HG03135 (cell line): ENCODE measurements at regions not wholly inside any gene's neighbourhood (a gene's known extent, or its start where the extent isn't known, plus 50 kb on each side); places are given as distances from the start of the nearest gene placed in this dataset.

Experiments
- ATAC-seq: cut with Tn5 transposase; IDR thresholded peaks from one replicate; pipeline ENCODE4 v1.9.1; 2021; ENCODE audit warnings: mild to moderate bottlenecking, moderate library complexity; ENCODE audit not compliant: unreplicated experiment

- ATAC-seq: no peak
Measured at GRCh38 chr4:161133586-161134276, 1030.1 kb downstream of the FSTL5 start.

GRCh38 chr4:161132715-161133425 is 1030.9 kb downstream of the FSTL5 start:
- peak; percentile 92 for ATAC-seq

- ATAC-seq: no peak
Measured at GRCh38 chr4:161121451-161121850, 1042.3 kb downstream of the FSTL5 start.

DNA sequence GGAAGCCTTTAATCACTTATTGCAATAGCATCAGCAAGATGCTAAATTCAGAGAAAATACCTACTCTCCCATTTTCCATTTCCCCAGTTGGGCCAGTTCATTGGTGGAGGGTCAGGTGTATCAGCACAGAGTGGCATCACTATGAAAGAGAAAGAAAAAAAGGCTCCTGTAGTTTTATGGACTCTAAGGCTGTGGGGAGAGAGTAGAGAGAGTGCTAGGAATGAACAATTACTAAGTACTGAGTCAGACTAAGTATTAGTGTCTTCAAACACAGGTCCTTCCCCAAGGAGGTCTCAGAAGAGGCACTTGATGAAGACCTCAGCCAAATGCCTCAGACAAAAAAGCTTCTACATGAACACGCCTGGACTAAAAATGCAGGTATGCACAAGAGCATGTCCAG is 1061.9 kb downstream of the FSTL5 start:
- no peak for ATAC-seq

GRCh38 chr4:161097821-161098220 is 1066.0 kb downstream of the FSTL5 start:
- ATAC-seq: no peak

DNA sequence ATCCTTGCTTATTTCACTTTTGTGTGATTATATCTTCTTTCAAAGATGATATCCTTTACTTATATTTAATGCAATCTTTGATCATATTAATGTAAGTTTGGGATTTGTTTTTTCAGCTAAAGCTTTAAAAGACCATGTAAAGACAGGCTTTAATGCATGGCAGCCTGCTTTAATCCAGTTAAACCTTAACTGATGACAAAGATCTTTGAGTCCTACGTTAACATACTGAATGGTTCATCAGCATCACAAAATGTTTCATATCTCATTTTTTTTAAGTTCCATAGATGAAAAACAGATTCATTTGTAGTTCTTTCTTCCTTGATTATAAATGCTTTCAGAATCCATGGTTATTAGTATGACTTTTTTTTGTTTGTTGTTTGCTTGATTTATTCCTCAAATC is 1102.8 kb downstream of the FSTL5 start:
- no peak for ATAC-seq
